ENCODE measurements at regions not wholly inside any gene's neighbourhood (a gene's known extent, or its start where the extent isn't known, plus 50 kb on each side); places are given as distances from the start of the nearest gene placed in this dataset.

DNA sequence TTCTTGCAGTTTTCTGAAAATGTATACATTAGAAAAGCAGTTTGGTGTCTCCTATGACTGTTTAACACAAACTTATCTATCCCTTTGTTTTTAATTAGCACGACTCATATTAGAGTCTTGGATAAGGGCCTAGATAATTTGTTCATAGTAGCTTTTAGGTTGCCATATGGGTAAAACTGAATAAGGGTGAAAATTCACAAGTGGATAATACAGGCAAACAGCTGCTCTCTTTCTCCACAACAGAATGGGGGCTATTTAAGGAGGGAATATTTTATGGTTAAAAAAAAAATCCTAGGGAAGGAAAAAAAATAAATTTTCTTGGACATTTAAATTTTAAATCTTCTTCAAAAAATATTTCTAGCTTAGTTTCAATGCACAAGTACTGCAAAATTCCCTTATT is 1416.1 kb downstream of the GATA3 start:
- H3K27ac ChIP-seq (replicated peaks) = no peak overlapping the region
- H3K27me3 ChIP-seq (ENCODE audit: insufficient read depth, poor library complexity, severe bottlenecking) = no peaks in the 10 kb centered on the region
- no peak for DNase-seq (ENCODE audit: low read depth in 1 of 2, low spot score in 1 of 2)
- no peak overlapping the region for H3K4me3 ChIP-seq (replicated peaks; ENCODE audit: insufficient read depth, low read length)
- TF ChIP-seq GABPA (IDR thresholded peaks at IDR 0.05; ENCODE audit: low read depth) = no peak
- TF ChIP-seq SPI1 (IDR thresholded peaks at IDR 0.05; ENCODE audit: borderline replicate concordance, low read depth) = no peak
- TF ChIP-seq POLR2AphosphoS5 (IDR thresholded peaks at IDR 0.05; ENCODE audit: low read depth) = no peak
- TF ChIP-seq, protein P1, sequence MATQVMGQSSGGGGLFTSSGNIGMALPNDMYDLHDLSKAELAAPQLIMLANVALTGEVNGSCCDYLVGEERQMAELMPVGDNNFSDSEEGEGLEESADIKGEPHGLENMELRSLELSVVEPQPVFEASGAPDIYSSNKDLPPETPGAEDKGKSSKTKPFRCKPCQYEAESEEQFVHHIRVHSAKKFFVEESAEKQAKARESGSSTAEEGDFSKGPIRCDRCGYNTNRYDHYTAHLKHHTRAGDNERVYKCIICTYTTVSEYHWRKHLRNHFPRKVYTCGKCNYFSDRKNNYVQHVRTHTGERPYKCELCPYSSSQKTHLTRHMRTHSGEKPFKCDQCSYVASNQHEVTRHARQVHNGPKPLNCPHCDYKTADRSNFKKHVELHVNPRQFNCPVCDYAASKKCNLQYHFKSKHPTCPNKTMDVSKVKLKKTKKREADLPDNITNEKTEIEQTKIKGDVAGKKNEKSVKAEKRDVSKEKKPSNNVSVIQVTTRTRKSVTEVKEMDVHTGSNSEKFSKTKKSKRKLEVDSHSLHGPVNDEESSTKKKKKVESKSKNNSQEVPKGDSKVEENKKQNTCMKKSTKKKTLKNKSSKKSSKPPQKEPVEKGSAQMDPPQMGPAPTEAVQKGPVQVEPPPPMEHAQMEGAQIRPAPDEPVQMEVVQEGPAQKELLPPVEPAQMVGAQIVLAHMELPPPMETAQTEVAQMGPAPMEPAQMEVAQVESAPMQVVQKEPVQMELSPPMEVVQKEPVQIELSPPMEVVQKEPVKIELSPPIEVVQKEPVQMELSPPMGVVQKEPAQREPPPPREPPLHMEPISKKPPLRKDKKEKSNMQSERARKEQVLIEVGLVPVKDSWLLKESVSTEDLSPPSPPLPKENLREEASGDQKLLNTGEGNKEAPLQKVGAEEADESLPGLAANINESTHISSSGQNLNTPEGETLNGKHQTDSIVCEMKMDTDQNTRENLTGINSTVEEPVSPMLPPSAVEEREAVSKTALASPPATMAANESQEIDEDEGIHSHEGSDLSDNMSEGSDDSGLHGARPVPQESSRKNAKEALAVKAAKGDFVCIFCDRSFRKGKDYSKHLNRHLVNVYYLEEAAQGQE (IDR thresholded peaks at IDR 0.05; ENCODE audit: insufficient replicate concordance, low read depth) = no peak
- TF ChIP-seq CTCF (IDR thresholded peaks at IDR 0.05; ENCODE audit: insufficient read depth, low read length) = no peak

- Histone ChIP-seq H3K27me3 (ENCODE audit: insufficient read depth, poor library complexity, severe bottlenecking) (no peaks in the 10 kb centered on the region), H3K27ac (replicated peaks) (no peak overlapping the region), H3K4me3 (replicated peaks; ENCODE audit: insufficient read depth, low read length) (no peak overlapping the region)
- no peak for DNase-seq (ENCODE audit: low read depth in 1 of 2, low spot score in 1 of 2)
- no peak for TF ChIP-seq CTCF (IDR thresholded peaks at IDR 0.05; ENCODE audit: insufficient read depth, low read length)
- TF ChIP-seq GABPA (IDR thresholded peaks at IDR 0.05; ENCODE audit: low read depth) = no peak
Measured at GRCh38 chr10:9501944-9502343, 1447.5 kb downstream of the GATA3 start.

- DNase-seq (ENCODE audit: low read depth in 1 of 2, low spot score in 1 of 2) = no peak
- H3K27me3 ChIP-seq (ENCODE audit: insufficient read depth, poor library complexity, severe bottlenecking) = no peaks in the 10 kb centered on the region
- TF ChIP-seq SPI1 (IDR thresholded peaks at IDR 0.05; ENCODE audit: borderline replicate concordance, low read depth) = no peak
- no peak for TF ChIP-seq POLR2AphosphoS5 (IDR thresholded peaks at IDR 0.05; ENCODE audit: low read depth)
- no peak for TF ChIP-seq CTCF (IDR thresholded peaks at IDR 0.05; ENCODE audit: insufficient read depth, low read length)
- no peak for TF ChIP-seq GABPA (IDR thresholded peaks at IDR 0.05; ENCODE audit: low read depth)
- TF ChIP-seq, protein P1 (IDR thresholded peaks at IDR 0.05; ENCODE audit: insufficient replicate concordance, low read depth) = no peak
Measured at GRCh38 chr10:9504227-9504626, 1449.7 kb downstream of the GATA3 start.

GRCh38 chr10:9505546-9505945 is 1451.1 kb downstream of the GATA3 start:
- DNase-seq (ENCODE audit: low read depth in 1 of 2, low spot score in 1 of 2) = no peak
- no peaks in the 10 kb centered on the region for H3K27me3 ChIP-seq (ENCODE audit: insufficient read depth, poor library complexity, severe bottlenecking)
- H3K27ac ChIP-seq (replicated peaks) = no peak overlapping the region
- no peak overlapping the region for H3K4me3 ChIP-seq (replicated peaks; ENCODE audit: insufficient read depth, low read length)
- TF ChIP-seq GABPA (IDR thresholded peaks at IDR 0.05; ENCODE audit: low read depth) = no peak
- no peak for TF ChIP-seq POLR2AphosphoS5 (IDR thresholded peaks at IDR 0.05; ENCODE audit: low read depth)
- no peak for TF ChIP-seq SPI1 (IDR thresholded peaks at IDR 0.05; ENCODE audit: borderline replicate concordance, low read depth)

More at GRCh38 chr10:9504227-9504626, 1449.7 kb downstream of the GATA3 start:
- H3K4me3 ChIP-seq (replicated peaks; ENCODE audit: insufficient read depth, low read length) = no peak overlapping the region
- H3K27ac ChIP-seq (replicated peaks) = no peak overlapping the region

Data from HL-60 (cell line).